ENCODE measurements at regions not wholly inside any gene's neighbourhood (a gene's known extent, or its start where the extent isn't known, plus 50 kb on each side); places are given as distances from the start of the nearest gene placed in this dataset.

DNA sequence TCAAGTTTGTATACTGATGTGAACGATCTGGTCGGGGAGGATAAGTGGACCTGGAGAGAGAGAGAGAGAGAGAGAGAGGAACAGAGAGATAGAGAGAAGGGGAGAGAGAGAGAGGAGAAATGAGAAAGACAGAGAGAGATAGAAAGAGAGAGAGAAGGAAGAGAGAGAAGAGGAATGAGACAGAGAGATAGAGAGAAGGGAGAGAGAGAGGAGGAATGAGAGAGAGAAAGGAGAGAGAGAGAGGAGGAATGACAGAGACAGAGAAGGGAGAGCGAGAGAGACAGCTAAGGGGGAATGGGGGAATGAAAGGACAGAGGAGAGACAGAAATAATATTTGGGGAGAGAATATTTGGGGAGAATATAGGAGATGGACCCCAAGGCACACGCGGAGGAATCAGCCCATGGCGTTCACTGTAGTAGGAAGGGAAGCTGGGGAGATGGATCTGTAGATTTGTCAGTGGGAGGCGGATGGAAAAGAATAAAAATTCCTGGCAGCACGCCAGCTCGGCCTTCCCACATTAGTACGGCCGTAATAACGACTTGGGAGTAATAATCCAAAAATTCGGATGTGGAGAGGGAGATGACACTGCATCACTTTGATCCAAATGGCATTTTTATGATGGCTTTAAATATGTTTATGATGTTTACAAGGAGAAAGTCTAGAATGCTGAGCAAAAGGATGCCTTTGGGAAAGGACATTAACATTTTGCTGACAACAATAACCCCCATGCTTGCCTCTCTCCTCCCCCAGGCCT is 159.8 kb upstream of the KCNJ6 start:
- DNase-seq (ENCODE audit: low read depth) = no peak
- no peak overlapping the region for H3K4me3 ChIP-seq (ENCODE audit: control insufficient read depth, low read depth, low read length)
- TF ChIP-seq, protein P1, sequence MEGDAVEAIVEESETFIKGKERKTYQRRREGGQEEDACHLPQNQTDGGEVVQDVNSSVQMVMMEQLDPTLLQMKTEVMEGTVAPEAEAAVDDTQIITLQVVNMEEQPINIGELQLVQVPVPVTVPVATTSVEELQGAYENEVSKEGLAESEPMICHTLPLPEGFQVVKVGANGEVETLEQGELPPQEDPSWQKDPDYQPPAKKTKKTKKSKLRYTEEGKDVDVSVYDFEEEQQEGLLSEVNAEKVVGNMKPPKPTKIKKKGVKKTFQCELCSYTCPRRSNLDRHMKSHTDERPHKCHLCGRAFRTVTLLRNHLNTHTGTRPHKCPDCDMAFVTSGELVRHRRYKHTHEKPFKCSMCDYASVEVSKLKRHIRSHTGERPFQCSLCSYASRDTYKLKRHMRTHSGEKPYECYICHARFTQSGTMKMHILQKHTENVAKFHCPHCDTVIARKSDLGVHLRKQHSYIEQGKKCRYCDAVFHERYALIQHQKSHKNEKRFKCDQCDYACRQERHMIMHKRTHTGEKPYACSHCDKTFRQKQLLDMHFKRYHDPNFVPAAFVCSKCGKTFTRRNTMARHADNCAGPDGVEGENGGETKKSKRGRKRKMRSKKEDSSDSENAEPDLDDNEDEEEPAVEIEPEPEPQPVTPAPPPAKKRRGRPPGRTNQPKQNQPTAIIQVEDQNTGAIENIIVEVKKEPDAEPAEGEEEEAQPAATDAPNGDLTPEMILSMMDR (conservative IDR thresholded peaks at IDR 0.05; ENCODE audit: control insufficient read depth, insufficient read depth, low read depth, low read length) = no peak

DNA sequence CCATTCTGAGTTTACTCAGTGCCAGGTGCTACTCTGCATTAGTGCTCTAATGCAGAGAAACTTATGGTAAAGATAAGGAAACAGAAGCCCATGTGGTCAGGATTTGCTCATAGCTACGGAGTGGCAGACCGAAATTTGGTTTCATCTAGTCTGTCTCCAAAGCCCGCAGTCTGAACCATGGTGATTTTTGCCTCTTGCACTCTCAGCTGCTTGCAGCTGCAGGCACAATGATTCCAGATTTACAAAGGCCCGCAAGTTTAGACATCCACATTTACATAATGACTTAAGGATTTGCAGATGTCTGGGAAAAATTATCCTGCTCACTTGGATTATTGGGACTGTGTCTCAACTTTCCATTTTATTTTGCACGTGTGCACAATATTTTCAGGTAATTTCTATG is 161.3 kb upstream of the KCNJ6 start:
- DNase-seq (ENCODE audit: low read depth) = no peak
- TF ChIP-seq, protein P1 (conservative IDR thresholded peaks at IDR 0.05; ENCODE audit: control insufficient read depth, insufficient read depth, low read depth, low read length) = no peak
- no peak overlapping the region for H3K4me3 ChIP-seq (ENCODE audit: control insufficient read depth, low read depth, low read length)

DNA sequence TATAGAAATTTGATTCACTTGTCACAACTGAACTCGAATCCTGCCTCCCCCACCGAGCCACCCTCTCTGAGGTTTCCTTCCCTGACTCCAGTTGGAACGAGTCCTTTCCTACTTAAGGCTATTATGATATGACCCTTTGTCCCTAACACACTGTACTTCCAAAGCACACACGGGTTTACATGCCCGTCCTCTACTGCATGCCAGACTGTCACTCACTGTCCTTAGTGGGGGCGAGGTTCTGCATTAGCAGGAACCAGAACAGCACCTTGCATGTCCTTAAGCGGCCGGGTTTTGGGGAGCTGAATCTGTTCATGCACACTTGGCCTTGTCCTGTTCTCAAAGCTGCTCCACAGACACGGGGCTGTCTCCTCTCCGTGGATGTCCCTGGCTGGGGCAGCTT is 164.6 kb upstream of the KCNJ6 start:
- DNase-seq (ENCODE audit: low read depth) = no peak
- H3K4me3 ChIP-seq (ENCODE audit: control insufficient read depth, low read depth, low read length) = no peak overlapping the region
- TF ChIP-seq, protein P1 (conservative IDR thresholded peaks at IDR 0.05; ENCODE audit: control insufficient read depth, insufficient read depth, low read depth, low read length) = no peak

DNA sequence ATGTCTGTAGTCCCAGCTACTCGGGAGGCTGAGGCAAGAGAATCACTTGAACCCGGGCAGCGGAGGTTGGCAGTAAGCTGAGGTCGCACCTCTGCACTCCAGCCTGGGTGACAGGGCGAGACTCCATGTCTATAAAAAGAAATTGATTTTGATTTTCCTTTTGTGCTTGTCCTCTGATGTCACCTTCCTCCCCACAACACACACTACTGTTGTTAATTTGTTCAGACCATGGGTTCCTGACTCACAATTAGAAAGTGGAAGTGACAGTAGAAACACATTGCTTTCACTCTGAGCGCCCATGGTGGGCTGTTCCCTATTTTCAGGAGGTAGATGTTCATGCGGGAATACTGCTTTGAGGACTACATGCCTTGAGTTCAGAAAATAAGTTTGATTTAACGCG is 165.5 kb upstream of the KCNJ6 start:
- DNase-seq (ENCODE audit: low read depth) = no peak
- no peak overlapping the region for H3K4me3 ChIP-seq (ENCODE audit: control insufficient read depth, low read depth, low read length)
- TF ChIP-seq, protein P1 (conservative IDR thresholded peaks at IDR 0.05; ENCODE audit: control insufficient read depth, insufficient read depth, low read depth, low read length) = no peak

DNA sequence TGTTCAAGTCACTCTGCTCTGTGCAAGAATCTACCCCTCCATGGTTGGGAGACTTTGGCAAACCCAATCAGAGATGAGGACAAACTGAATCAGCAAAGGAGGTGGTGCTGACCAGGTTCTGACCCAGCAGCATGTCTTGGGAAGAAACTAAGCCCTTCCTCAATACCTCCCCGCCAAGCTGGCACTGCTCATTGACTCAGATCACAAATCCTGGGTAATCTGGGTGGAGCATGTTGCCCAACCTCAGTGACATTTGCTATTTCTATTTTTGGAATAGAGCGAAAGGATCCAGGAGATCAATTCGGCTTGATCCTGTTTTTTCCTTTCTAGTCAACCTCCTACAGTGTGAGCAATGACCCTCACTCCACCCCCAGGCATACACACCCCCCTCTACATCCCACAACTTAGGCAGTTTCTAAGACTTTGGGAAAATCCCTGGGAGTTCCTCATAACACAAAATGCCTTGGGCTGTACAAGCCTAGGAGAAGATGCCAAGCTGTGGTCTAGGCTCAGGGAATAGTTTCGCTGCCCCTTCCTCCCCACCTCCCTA is 166.8 kb upstream of the KCNJ6 start:
- TF ChIP-seq, protein P1 (conservative IDR thresholded peaks at IDR 0.05; ENCODE audit: control insufficient read depth, insufficient read depth, low read depth, low read length) = no peak
- H3K4me3 ChIP-seq (ENCODE audit: control insufficient read depth, low read depth, low read length) = no peak overlapping the region
- no peak for DNase-seq (ENCODE audit: low read depth)

- DNase-seq (ENCODE audit: low read depth) = no peak
- H3K4me3 ChIP-seq (ENCODE audit: control insufficient read depth, low read depth, low read length) = no peak overlapping the region
- TF ChIP-seq, protein P1 (conservative IDR thresholded peaks at IDR 0.05; ENCODE audit: control insufficient read depth, insufficient read depth, low read depth, low read length) = no peak
These were observed 167.3 kb upstream of the KCNJ6 start for GRCh38 chr21:38083535-38083934.
